ENCODE measurements at regions not wholly inside any gene's neighbourhood (a gene's known extent, or its start where the extent isn't known, plus 50 kb on each side); places are given as distances from the start of the nearest gene placed in this dataset.

DNA sequence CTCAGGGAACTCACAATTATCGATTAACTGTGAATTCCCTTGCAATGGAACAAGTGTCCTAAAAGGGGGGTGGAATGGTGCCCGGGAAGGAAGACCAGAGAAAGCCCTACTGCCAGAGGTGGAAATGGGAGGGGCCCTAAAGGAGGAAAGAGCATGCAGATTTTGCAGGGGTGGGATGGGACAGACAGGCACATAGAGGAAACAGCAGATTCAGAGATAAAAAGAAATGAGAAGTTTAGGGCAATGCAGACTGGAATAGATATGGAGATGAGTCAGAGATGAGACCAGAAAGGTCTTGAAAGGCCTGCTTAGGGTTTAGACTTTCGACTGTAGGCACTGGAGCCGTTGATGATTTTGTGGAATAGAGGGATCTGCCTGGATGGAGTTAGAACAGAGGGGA, 57.4 kb upstream of the PITX2 start:
- TF ChIP-seq CTCF (IDR thresholded peaks at IDR 0.05; ENCODE audit: low read length) = no peak
- TF ChIP-seq EZH2phosphoT487 (IDR thresholded peaks at IDR 0.05; ENCODE audit: low read length) = no peak

All from MM.1S (cell line).